SK-N-DZ (cell line): ENCODE measurements at regions not wholly inside any gene's neighbourhood (a gene's known extent, or its start where the extent isn't known, plus 50 kb on each side); places are given as distances from the start of the nearest gene placed in this dataset.
"Not testable (repeated sequence)": the region's sequence is repeated elsewhere in the genome, so short reads cannot be mapped to it uniquely, and the experiment has no call there.

Experiments
- DNase-seq: peaks from one replicate; pipeline ENCODE4 v3.0.0-alpha.2; 2015; ENCODE audit warnings: low spot score

GRCh38 chr11:38014405-38014804 lies 1416.4 kb upstream of the RAG2 start:
- DNase-seq: no peak

GRCh38 chr11:38013157-38013556 lies 1415.1 kb upstream of the RAG2 start:
- DNase-seq: no peak

- no peak for DNase-seq
These were observed 1413.5 kb upstream of the RAG2 start for GRCh38 chr11:38011496-38011895.

- DNase-seq: no peak
These were observed 1411.9 kb upstream of the RAG2 start for GRCh38 chr11:38009932-38010331.

- no peak for DNase-seq
These were observed 1408.4 kb upstream of the RAG2 start for GRCh38 chr11:38006466-38006865.

GRCh38 chr11:38005597-38005996 lies 1407.6 kb upstream of the RAG2 start:
- no peak for DNase-seq

- DNase-seq: no peak
These were observed 1401.1 kb upstream of the RAG2 start for GRCh38 chr11:37999171-37999570.

- no peak for DNase-seq
These were observed 1397.8 kb upstream of the RAG2 start for GRCh38 chr11:37995886-37996285.

GRCh38 chr11:37988031-37988430 lies 1390.0 kb upstream of the RAG2 start:
- no peak for DNase-seq

- DNase-seq: no peak
These were observed 1387.0 kb upstream of the RAG2 start for GRCh38 chr11:37984991-37985390.

- DNase-seq: peak; percentile 79
These were observed 1380.6 kb upstream of the RAG2 start for GRCh38 chr11:37978647-37979046.

GRCh38 chr11:37973941-37974340 lies 1375.9 kb upstream of the RAG2 start:
- DNase-seq: no peak

GRCh38 chr11:37972691-37973090 lies 1374.7 kb upstream of the RAG2 start:
- no peak for DNase-seq

GRCh38 chr11:37969336-37969735 lies 1371.3 kb upstream of the RAG2 start:
- DNase-seq: not testable (repeated sequence)

GRCh38 chr11:37968148-37968547 lies 1370.1 kb upstream of the RAG2 start:
- DNase-seq: no peak

- DNase-seq: no peak
These were observed 1369.6 kb upstream of the RAG2 start for GRCh38 chr11:37967635-37968034.

- no peak for DNase-seq
These were observed 1365.4 kb upstream of the RAG2 start for GRCh38 chr11:37963440-37963839.

GRCh38 chr11:37957717-37958116 lies 1359.7 kb upstream of the RAG2 start:
- DNase-seq: no peak

- no peak for DNase-seq
These were observed 1354.0 kb upstream of the RAG2 start for GRCh38 chr11:37951996-37952395.

- DNase-seq: no peak
These were observed 1350.2 kb upstream of the RAG2 start for GRCh38 chr11:37948258-37948657.

- DNase-seq: no peak
These were observed 1349.8 kb upstream of the RAG2 start for GRCh38 chr11:37947821-37948220.

GRCh38 chr11:37946155-37946766 lies 1348.2 kb upstream of the RAG2 start:
- peak; percentile 32 for DNase-seq

- no peak for DNase-seq
These were observed 1344.0 kb upstream of the RAG2 start for GRCh38 chr11:37942081-37942480.

GRCh38 chr11:37929100-37929653 lies 1331.1 kb upstream of the RAG2 start:
- DNase-seq: no peak
